ENCODE measurements at regions not wholly inside any gene's neighbourhood (a gene's known extent, or its start where the extent isn't known, plus 50 kb on each side); places are given as distances from the start of the nearest gene placed in this dataset.

- Mint-ChIP-seq H3K36me3 (no peaks in the 10 kb centered on the region), H3K27me3 (ENCODE audit: low read depth in 3 of 3) (peaks cover 0 to 7% (median 3%) of the 10 kb centered on the region in 3 donors), H3K9me3 (peaks cover 0 to 2% (median 0%) of the 10 kb centered on the region in 7 donors), H3K4me3 (no peak overlapping the region), H3K4me1 (peaks cover 24% of the 10 kb centered on the region), H3K27ac (no peak overlapping the region)
- Histone ChIP-seq H3K79me2 (ENCODE audit: insufficient read depth, low read length) (no peaks in the 10 kb centered on the region), H3K4me2 (replicated peaks; ENCODE audit: extremely low read depth, low read length, poor library complexity, severe bottlenecking) (no peak overlapping the region), H3K4me1 (ENCODE audit: control insufficient read depth in 1 of 2, insufficient read depth in 2 of 2, low read length in 2 of 2) (peaks cover 8% of the 10 kb centered on the region in 2 donors), H3K36me3 (replicated peaks in 1 of 2; ENCODE audit: control insufficient read depth in 1 of 2, insufficient read depth in 2 of 2, low read length in 2 of 2) (no peaks in the 10 kb centered on the region), H2AFZ (ENCODE audit: insufficient read depth, low read depth, low read length, poor library complexity, severe bottlenecking) (no peak overlapping the region), H4K20me1 (ENCODE audit: insufficient read depth, low read length) (no peaks in the 10 kb centered on the region), H3K9ac (ENCODE audit: insufficient read depth, low read length, poor library complexity, severe bottlenecking) (no peak overlapping the region), H3K9me3 (replicated peaks in 1 of 2; ENCODE audit: control insufficient read depth in 1 of 2, insufficient read depth in 1 of 2, low read length in 2 of 2) (no peaks in the 10 kb centered on the region), H3K27ac (ENCODE audit: low read depth in 1 of 2, low read length in 2 of 2) (no peak overlapping the region), H3K27me3 (ENCODE audit: control insufficient read depth in 2 of 2, insufficient read depth in 2 of 2, low read length in 2 of 2) (no peaks in the 10 kb centered on the region), H3K4me3 (replicated peaks in 1 of 3; ENCODE audit: low read depth in 2 of 3, low read length in 3 of 3) (no peak overlapping the region)
- intact Hi-C loops (cut with micrococcal nuclease), result no loop called here
- WGBS (ENCODE audit: insufficient coverage), result no CpG with 5 or more reads among the region's 4 CpGs
- no peak for TF ChIP-seq CTCF (IDR thresholded peaks at IDR 0.05)
- no peak for DNase-seq
Measured at GRCh38 chr2:104476563-104476988, 377.3 kb upstream of the POU3F3 start.

GRCh38 chr2:104481341-104481740 lies 372.6 kb upstream of the POU3F3 start:
- H3K9ac ChIP-seq (ENCODE audit: insufficient read depth, low read length, poor library complexity, severe bottlenecking), result no peak overlapping the region
- Mint-ChIP-seq H3K9me3 (peaks cover 0 to 2% (median 0%) of the 10 kb centered on the region in 7 donors), H3K36me3 (no peaks in the 10 kb centered on the region), H3K27ac (no peak overlapping the region), H3K27me3 (ENCODE audit: low read depth in 3 of 3) (peaks cover 2 to 3% (median 3%) of the 10 kb centered on the region in 3 donors), H3K4me1 (peaks cover 11% of the 10 kb centered on the region), H3K4me3 (no peak overlapping the region)
- H3K4me3 ChIP-seq (replicated peaks in 1 of 3; ENCODE audit: low read depth in 2 of 3, low read length in 3 of 3), result no peak overlapping the region
- H3K36me3 ChIP-seq (replicated peaks in 1 of 2; ENCODE audit: control insufficient read depth in 1 of 2, insufficient read depth in 2 of 2, low read length in 2 of 2), result no peaks in the 10 kb centered on the region
- peaks cover 8% of the 10 kb centered on the region in 2 donors for H3K4me1 ChIP-seq (ENCODE audit: control insufficient read depth in 1 of 2, insufficient read depth in 2 of 2, low read length in 2 of 2)
- DNase-seq, result no peak
- H4K20me1 ChIP-seq (ENCODE audit: insufficient read depth, low read length), result no peaks in the 10 kb centered on the region
- H2AFZ ChIP-seq (ENCODE audit: insufficient read depth, low read depth, low read length, poor library complexity, severe bottlenecking), result no peak overlapping the region
- no peaks in the 10 kb centered on the region for H3K9me3 ChIP-seq (replicated peaks in 1 of 2; ENCODE audit: control insufficient read depth in 1 of 2, insufficient read depth in 1 of 2, low read length in 2 of 2)
- H3K79me2 ChIP-seq (ENCODE audit: insufficient read depth, low read length), result no peaks in the 10 kb centered on the region
- WGBS (ENCODE audit: insufficient coverage), result 98% methylated on average over 6 of the region's 6 CpGs
- intact Hi-C loops (cut with micrococcal nuclease), result loop anchor here (10.0 kb wide), 1 partner anchor 93 kb away; no protein-coding TSS in a partner anchor
- no peaks in the 10 kb centered on the region for H3K27me3 ChIP-seq (ENCODE audit: control insufficient read depth in 2 of 2, insufficient read depth in 2 of 2, low read length in 2 of 2)
- no peak overlapping the region for H3K4me2 ChIP-seq (replicated peaks; ENCODE audit: extremely low read depth, low read length, poor library complexity, severe bottlenecking)
- no peak overlapping the region for H3K27ac ChIP-seq (ENCODE audit: low read depth in 1 of 2, low read length in 2 of 2)
- TF ChIP-seq CTCF (IDR thresholded peaks at IDR 0.05), result no peak
